Skin epidermis (tissue), 12 donors: ENCODE measurements at regions not wholly inside any gene's neighbourhood (a gene's known extent, or its start where the extent isn't known, plus 50 kb on each side); places are given as distances from the start of the nearest gene placed in this dataset.
A peak's percentile ranks its signal among the peaks of the same experiment; 100 is the strongest.

ENCODE experiments used
- H3K27ac ChIP-seq, 21 experiments: fragments of 200-600 bp; sonication (generic) in 11 of 21; one replicate each; pipeline ENCODE4 v1.5.0; 2020; ENCODE audit warnings: mild to moderate bottlenecking in 3 of 21, inconsistent platforms in 2 of 21, moderate library complexity in 2 of 21
- H3K4me3 ChIP-seq, 7 experiments: fragments of 200-600 bp; sonication (generic) in 2 of 7; one replicate each; pipeline ENCODE4 v1.5.0; 2020; ENCODE audit warnings: inconsistent platforms in 2 of 7, mild to moderate bottlenecking in 2 of 7, moderate library complexity in 1 of 7

GRCh38 chr2:215752991-215753390 lies 260.4 kb downstream of the MREG start:
- no peak overlapping the region for H3K4me3 ChIP-seq
- H3K27ac ChIP-seq = no peak overlapping the region

DNA sequence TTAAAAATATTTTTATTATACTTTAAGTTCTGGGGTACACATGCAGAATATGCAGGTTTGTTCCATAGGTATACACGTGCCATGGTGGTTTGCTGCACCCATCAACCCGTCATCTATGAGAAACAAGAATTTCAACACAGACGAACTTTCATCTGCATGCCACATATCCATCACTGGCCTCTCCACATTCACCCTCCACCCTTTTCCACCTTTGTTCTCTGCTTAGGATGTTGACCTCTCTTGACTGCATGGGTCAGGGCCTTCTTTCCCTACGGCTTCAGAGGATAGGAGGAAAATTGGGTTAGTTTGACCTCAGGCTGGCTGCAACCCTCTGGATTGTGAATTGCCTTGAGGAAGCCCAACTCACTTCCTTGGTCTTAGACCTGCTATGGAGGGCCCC lies 260.9 kb downstream of the MREG start:
- no peak overlapping the region for H3K27ac ChIP-seq
- H3K4me3 ChIP-seq = no peak overlapping the region

GRCh38 chr2:215751911-215752272 lies 261.5 kb downstream of the MREG start:
- Histone ChIP-seq H3K27ac (peak overlapping the region in 5 of 21 experiments; percentile 12 to 70 (median 63)), H3K4me3 (no peak overlapping the region)

DNA sequence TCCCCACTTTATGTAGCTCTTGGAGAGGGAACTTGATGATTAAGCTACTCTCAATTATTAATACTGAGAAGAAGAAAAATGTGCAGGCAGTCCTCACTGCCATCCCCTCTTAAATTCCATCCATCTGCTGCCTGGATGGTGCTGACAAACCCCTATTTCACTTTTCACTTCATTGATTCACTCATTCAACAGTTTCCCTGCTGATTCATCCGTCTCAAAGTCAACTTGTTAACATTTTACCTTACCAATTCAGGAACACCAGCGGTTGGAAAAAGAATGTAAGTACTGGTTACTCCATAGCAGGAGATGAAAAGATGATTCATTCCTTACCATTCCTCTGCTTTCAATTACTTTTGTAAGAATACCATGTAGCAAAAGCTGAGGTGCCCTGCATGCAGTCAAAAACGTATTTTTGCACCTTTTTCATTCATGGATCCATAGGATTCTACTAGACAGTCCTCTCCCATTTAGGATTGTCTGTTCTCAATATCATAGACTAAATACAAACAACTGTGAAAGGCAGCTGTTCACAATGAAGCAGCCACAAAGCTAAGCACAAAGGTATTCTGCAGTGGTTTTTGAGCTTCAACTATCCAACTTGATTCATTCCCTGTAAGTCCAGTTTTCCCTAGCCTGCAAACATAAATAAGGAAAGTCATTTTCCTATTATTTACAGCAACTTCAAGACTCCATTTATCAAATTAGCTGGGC lies 262.0 kb downstream of the MREG start:
- Histone ChIP-seq H3K27ac (peak overlapping the region in 5 of 21 experiments; percentile 17 to 70 (median 63)), H3K4me3 (no peak overlapping the region)

DNA sequence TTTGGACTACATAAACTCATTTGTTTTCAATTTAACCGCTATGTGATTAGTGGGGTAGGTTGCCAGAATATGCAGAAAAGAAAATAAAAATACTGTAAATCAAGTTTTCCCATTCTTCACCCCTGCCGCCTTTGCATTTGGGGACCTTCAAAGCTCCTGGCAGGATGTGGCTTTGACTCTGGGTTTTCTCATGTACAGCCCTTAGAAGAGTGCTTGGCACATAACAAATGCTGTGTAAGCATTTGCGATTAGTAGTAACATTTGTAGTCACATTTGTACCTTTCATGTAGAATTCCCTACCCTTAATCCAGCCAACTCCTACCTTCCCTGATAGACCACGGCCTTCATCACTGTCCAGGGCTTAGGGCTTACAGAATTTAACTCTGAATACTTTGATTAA lies 262.6 kb downstream of the MREG start:
- peak overlapping the region in 5 of 21 experiments; percentile 17 to 70 (median 63) for H3K27ac ChIP-seq
- H3K4me3 ChIP-seq = no peak overlapping the region

GRCh38 chr2:215749092-215749957 lies 264.0 kb downstream of the MREG start:
- H3K27ac ChIP-seq = peak overlapping the region in 15 of 21 experiments; percentile 20 to 82 (median 62)
- no peak overlapping the region for H3K4me3 ChIP-seq

GRCh38 chr2:215748446-215748845 lies 264.9 kb downstream of the MREG start:
- Histone ChIP-seq H3K4me3 (no peak overlapping the region), H3K27ac (peak overlapping the region in 9 of 21 experiments; percentile 14 to 82 (median 63))

- H3K4me3 ChIP-seq = no peak overlapping the region
- peak overlapping the region in 2 of 21 experiments; percentile 14 to 70 for H3K27ac ChIP-seq
Measured at GRCh38 chr2:215746887-215747615, 266.3 kb downstream of the MREG start.

- Histone ChIP-seq H3K4me3 (no peak overlapping the region), H3K27ac (no peak overlapping the region)
Measured at GRCh38 chr2:215746226-215746886, 267.0 kb downstream of the MREG start.

- no peak overlapping the region for H3K4me3 ChIP-seq
Measured at GRCh38 chr2:215745331-215745730, 268.0 kb downstream of the MREG start.

DNA sequence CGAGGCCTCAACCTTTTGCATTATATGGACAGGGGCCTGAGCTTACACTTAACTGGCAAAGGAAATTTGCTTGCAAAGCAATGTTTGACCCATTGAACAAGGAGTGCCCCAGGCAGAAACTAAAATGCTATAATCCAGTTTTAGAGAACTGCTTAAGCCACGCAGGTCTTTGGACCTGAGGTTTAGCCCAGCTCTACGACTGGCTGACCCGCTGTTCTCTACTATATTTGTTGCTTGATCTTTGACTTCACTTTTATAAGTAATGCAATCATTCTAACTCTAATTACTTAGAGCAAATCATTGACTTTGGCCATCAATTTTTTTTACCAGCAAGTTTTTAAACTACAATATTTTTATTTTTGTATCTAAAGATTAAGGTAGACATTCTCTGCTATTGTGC lies 268.8 kb downstream of the MREG start:
- Histone ChIP-seq H3K27ac (no peak overlapping the region), H3K4me3 (no peak overlapping the region)

More at GRCh38 chr2:215745331-215745730, 268.0 kb downstream of the MREG start:
- no peak overlapping the region for H3K27ac ChIP-seq

DNA sequence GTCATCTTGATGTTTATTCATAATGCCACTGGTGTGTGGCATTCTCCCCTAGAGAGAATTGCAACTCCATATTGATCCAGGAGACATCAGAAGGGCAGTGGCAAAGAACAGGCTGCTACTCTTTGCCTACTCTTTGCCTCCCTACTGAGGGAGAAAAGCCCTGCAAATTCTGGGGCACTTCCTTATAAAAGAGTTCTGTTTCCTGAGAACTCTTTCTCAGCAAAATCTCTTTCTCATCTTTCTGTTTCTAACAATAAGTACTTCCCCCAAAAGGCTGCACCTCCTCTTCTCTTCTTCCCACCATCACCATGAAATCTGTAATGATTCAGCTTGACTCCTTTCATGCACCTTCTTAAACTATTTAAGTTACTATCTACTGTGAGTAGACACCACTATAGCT lies 270.3 kb downstream of the MREG start:
- Histone ChIP-seq H3K27ac (no peak overlapping the region), H3K4me3 (no peak overlapping the region)

GRCh38 chr2:215742021-215742420 lies 271.3 kb downstream of the MREG start:
- Histone ChIP-seq H3K4me3 (no peak overlapping the region), H3K27ac (no peak overlapping the region)

DNA sequence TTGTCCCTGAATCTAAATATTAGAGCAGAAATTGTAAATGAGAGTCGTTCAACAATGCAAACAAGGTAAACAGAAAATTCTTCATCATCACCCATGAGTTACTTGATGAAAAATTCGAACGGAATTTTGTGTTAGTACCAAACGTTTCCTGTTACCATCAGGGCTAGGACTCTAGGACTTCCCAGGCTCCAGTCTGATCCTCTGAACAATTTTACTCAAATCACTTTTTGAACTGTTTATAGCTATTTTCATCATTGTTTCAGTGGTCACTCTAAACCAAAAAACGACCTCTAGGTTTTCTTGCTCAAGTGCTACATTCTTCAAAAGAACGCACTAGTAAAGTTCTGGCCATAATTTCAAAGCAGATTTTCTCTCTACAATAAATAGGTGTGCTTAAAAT lies 273.3 kb downstream of the MREG start:
- no peak overlapping the region for H3K4me3 ChIP-seq
- H3K27ac ChIP-seq = no peak overlapping the region

- H3K27ac ChIP-seq = no peak overlapping the region
- no peak overlapping the region for H3K4me3 ChIP-seq
Measured at GRCh38 chr2:215738351-215738750, 275.0 kb downstream of the MREG start.

GRCh38 chr2:215737477-215737876 lies 275.9 kb downstream of the MREG start:
- Histone ChIP-seq H3K27ac (peak overlapping the region in 3 of 21 experiments; percentile 20 to 29 (median 29)), H3K4me3 (no peak overlapping the region)

GRCh38 chr2:215736653-215737290 lies 276.6 kb downstream of the MREG start:
- H3K27ac ChIP-seq = peak overlapping the region in 3 of 21 experiments; percentile 20 to 34 (median 27)

GRCh38 chr2:215731108-215731658 lies 282.2 kb downstream of the MREG start:
- Histone ChIP-seq H3K4me3 (no peak overlapping the region), H3K27ac (no peak overlapping the region)

More at GRCh38 chr2:215736653-215737290, 276.6 kb downstream of the MREG start:
- H3K4me3 ChIP-seq = no peak overlapping the region
